ENCODE measurements at regions not wholly inside any gene's neighbourhood (a gene's known extent, or its start where the extent isn't known, plus 50 kb on each side); places are given as distances from the start of the nearest gene placed in this dataset.

GRCh38 chr17:77720946-77721845 is 237.3 kb upstream of the TNRC6C start:
- no peak for DNase-seq

DNA sequence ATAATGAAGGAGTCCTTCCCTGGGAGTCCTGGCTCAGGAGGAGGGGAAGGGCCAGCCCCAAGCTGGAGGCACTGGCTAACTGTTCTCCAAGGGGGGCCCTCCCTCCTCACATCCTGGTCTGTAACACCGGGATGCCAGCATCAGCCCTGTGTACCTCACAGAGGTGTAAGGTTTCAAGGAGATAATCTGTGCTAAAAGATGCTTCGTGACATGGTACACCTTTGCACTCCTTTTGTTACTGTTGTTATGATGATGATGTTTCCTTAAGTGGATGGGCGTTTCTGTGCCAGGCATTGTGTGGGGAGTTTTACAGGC is 236.7 kb upstream of the TNRC6C start:
- DNase-seq, result peak; percentile 19

DNA sequence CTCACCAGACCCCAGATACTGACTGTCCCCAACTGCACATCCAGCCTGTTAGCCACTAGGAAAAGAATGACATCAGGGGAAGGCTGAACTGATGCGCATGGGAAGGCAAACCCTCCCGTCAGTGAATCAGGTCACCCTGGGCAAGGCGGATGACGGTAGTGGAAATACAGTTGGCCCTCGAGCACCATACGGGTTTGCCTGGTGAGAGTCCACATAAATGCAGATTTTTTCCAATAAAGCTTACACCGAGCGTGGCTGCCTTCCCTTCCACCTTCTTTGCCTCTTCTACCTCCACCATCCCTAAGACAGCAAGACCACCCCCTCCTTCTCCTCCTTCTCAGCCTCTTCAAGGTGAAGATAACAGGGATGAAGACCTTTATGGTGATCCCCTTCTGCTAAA is 236.1 kb upstream of the TNRC6C start:
- DNase-seq, result no peak

DNA sequence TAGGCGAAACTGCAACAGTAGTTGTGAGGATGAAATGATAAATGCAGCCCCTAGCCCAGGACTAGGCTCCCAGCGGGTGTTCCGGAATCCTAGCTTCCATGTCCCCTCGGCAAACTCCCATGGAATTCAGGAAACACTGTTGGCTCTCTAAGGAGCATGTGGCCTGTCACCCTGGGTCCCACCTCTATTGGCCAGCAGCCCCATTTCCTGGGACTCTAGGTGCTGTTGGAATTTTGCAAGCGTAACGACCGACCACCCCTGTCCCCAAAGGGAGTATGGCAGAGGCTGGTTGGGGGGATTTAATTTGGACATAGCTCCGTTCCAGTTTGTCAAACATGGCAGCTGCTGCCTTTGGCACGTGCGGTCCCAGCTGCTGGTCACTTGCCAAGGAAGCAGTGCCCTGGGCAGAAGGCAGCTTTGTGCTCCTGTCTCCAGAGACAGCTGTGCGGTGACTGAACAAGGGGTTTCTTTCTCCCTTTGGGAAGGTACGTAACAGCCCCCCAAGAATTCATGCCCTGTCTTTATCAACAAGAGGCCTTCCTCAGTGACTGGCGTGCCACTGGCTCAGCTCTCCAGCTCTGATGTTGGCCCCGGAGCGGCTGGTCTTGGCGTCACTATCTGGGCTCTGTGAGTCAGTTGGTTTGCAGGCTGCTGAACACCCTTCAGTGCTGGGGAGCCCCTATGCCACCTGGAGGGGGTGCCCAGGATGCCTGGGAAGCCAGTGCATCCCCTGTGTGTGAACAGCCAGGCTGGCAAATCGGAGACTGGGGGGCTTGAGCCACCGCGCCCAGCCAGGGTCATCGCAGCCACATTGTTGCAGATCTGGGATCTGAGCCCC is 235.2 kb upstream of the TNRC6C start:
- DNase-seq, result peak; percentile 42

GRCh38 chr17:77723909-77724875 is 234.3 kb upstream of the TNRC6C start:
- DNase-seq, result peak; percentile 15

GRCh38 chr17:77724876-77725615 is 233.5 kb upstream of the TNRC6C start:
- DNase-seq, result peak; percentile 77

GRCh38 chr17:77725846-77726245 is 232.7 kb upstream of the TNRC6C start:
- no peak for DNase-seq

- no peak for DNase-seq
Measured at GRCh38 chr17:77726549-77727006, 231.9 kb upstream of the TNRC6C start.

DNA sequence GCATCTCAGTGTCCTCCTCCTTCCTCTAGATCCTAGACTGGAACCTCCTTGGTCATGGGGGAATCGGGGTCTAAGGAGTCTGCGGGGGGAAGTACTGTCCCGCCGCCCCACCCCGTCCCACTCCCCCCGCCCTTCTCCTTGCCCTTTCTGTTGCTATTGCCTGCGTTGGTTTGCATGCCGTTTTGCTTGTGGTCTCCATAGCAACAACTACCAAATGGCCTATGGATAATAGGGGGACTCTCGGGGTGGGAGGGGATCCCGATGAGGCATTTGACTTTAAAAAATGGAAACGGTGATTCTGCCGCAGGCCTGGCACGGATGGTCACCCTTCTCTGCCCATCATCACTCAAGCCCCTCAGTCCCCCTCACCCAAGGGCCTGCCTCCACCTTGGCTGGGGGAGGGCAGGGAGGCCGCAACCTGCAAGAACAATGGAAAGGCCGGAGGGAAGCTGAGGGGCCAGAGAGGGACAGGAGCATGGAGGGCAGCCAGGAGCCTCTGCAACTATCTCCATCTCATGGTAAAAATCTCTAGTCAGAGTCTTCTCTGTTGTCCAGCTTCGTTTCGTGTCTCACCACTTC is 231.4 kb upstream of the TNRC6C start:
- DNase-seq, result no peak

- DNase-seq, result peak; percentile 65
Measured at GRCh38 chr17:77728474-77728795, 230.1 kb upstream of the TNRC6C start.

GRCh38 chr17:77728871-77729270 is 229.6 kb upstream of the TNRC6C start:
- no peak for DNase-seq

DNA sequence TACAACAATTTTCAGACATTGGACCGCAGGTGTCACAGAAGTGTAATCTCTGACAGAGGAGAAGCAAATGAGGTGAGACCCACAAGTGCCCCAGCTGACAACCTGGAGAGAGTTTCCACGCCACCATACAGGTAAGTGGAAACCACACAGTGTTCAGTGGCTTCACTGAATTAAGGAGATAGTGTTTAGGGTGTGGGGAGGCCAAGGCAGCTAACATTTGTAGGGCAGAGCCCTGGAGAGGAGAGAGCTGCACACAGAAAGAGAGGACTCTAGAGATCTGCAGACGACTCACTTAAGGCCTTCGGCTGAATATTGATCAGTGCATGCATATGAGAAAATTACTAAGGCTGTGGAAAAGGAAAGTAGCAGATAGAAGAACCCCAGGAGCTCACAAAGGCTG is 228.9 kb upstream of the TNRC6C start:
- no peak for DNase-seq

GRCh38 chr17:77730376-77730775 is 228.1 kb upstream of the TNRC6C start:
- DNase-seq, result no peak

DNA sequence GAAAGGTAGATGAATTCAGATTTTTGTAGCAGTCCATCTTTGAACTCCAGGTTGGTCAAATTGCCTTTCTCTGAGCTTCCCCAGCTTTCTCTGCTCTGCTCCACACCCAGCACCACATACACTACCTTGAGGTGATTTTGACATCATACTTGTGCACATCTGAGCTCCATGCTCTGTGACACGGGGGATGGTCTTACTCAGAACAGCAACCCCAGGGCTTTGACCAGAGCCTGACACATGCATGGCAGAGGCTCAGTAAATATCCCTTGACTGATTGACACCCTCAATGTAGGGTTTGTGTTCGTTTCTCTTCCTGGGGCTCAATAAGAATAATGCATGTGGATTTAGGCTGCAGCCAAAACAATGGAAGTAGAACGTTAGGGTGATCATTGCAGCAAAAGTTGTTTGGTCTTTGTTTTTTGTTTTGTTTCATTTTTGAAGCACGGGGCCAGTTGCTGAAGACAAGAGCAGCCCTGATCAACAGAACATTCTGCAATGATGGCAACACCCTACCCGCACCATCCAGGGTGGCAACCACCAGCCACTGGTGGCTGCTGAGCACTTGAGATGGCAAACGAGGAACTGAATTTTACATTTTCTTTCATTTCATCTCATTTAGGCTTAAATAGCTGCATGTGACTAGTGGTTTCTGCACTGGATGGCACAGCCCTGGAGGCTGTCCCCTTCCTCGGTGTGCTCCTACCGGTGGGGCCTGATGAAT is 224.8 kb upstream of the TNRC6C start:
- peak; percentile 22 for DNase-seq

DNA sequence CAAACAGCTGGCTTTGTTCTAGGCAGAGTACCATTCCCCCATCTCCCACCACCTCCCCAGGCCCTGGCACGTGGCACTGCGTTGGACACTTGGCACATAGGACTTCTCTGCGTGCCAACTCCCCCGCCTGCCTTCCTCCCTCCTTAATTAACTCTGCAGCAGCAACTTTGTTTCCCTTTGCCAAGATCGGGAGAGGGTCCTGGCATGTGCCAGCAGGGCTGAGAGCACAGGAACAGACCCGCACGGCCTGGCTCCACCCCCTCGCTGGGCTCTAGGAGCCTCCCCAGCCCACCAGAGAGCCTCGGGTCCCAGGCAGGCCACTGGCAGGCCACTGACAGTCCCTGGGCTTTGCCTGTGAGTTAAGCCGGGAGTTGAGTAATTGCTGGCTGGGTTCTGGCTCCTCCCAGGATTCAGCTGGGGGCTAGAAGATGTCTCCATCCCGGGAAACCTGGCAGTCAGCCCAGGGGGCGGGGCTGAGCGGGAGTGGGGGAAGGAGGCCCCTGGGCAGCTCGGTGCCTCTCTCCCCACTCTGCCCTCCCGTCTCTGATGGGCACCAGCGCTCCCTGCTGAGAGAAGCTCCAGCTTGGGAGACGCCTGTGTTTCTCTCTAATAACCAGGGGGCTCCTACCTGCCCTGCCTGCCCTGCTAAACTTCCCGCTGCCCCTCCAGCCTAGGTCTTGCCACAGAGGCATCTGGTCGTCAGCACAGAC is 224.0 kb upstream of the TNRC6C start:
- DNase-seq, result peak; percentile 82

DNA sequence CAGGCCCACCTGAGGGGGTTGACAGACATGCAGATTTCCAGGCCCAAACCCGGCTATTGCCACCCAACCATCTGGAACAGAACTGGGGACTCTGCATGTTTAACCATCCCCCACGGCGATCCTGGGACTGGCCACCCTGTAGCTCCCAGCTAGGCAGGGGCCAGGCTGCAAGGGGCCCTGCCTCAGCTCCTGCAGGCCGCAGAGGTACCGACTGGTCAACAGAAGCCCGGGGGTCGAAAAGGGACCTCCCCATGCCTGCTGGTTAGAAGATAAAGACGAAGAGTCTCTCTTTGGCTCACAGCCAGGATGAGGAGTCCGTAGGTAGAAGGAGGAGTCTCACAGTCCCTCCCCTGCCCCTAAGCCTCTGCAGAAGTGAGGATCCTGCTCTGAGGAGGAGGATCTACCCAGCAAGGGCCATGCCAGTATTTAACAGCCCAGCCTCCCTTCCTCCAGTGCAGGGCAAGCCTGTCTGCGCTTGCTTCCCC is 223.4 kb upstream of the TNRC6C start:
- DNase-seq, result no peak

DNA sequence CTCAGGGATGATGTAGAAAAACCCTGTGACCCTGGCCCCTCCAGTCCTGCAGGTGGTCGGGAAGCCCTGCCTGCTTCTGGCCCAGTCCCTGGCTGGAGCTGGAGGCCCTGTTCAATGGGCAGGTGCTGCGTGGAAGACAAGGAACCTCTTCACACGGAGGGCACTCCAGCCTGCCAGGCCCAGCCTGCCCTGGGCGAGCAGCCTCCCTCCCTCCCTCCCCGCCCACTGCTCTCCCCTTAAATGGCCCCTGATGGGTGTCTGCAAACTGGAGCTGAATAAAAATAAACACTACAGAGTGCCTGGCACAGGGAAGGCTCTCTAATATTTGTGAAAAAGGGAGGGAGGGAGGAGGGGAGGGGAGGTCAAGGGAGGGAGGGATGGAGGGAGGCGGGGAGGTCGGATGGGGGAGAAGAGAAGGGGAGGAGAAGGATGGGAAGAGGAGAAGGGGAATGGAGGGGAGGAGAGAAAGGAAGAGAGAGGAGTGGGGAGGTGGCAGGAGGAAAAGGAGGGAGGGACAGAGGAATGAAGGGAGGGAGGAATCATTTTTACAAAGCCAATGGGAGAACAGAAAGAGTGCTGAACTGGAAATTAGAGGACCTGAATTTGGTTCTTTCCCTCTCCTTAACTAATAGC is 222.8 kb upstream of the TNRC6C start:
- DNase-seq, result peak; percentile 91

GRCh38 chr17:77736199-77736585 is 222.3 kb upstream of the TNRC6C start:
- peak; percentile 57 for DNase-seq

DNA sequence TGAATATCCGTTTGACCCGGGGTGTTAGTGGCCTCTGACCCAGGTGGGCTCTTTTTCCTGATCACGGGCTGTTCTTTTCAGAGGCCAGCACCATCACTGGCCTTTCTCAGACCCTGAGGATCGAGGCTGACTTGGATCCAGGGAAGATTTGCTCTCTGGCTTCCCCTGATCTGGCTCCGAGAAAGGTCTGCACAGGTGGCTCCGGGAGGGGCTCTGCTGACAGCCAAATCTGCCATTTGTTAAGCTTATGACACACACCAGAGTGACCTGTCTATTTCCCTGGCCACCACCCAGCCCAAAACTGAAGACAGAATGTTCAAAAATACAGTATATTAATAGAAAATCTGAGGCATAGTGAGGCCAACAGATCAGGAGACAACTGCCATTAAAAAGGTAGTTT is 221.8 kb upstream of the TNRC6C start:
- no peak for DNase-seq

All from NCI-H2029 (cell line).